SK-N-SH treated with all-trans-retinoic acid at 6 μM for 48 hours (cell line): ENCODE measurements at regions not wholly inside any gene's neighbourhood (a gene's known extent, or its start where the extent isn't known, plus 50 kb on each side); places are given as distances from the start of the nearest gene placed in this dataset.
"Not testable (repeated sequence)": the region's sequence is repeated elsewhere in the genome, so short reads cannot be mapped to it uniquely, and the experiment has no call there.

Source experiments
- ATAC-seq: fragments of 200-7000 bp; cut with Tn5 transposase; 3 replicates; pipeline ENCODE4 v1.9.1; 2020; ENCODE audit warnings: mild to moderate bottlenecking, moderate library complexity
- BACH2 ChIP-seq: fragments of 250-450 bp; sonication (Bioruptor Pico); IDR thresholded peaks from 2 replicates; pipeline ENCODE4 v1.9.0; 2021; ENCODE audit warnings: mild to moderate bottlenecking, borderline replicate concordance
- CREB5 ChIP-seq: fragments of 250-450 bp; sonication (Bioruptor Pico); IDR thresholded peaks from 2 replicates; pipeline ENCODE4 v1.5.1; 2020; ENCODE audit warnings: low read depth, mild to moderate bottlenecking, moderate library complexity
- CSDC2 ChIP-seq: fragments of 250-450 bp; sonication (Bioruptor Pico); IDR thresholded peaks from 2 replicates; pipeline ENCODE4 v1.5.0; 2020; ENCODE audit warnings: mild to moderate bottlenecking, moderate library complexity
- CSRNP3 ChIP-seq: fragments of 250-450 bp; sonication (Bioruptor Pico); IDR thresholded peaks from 2 replicates; pipeline ENCODE4 v1.5.1; 2021; ENCODE audit warnings: mild to moderate bottlenecking, moderate library complexity
- ESRRG ChIP-seq: fragments of 250-450 bp; sonication (Bioruptor Pico); IDR thresholded peaks from 2 replicates; pipeline ENCODE4 v1.6.1; 2021; ENCODE audit warnings: mild to moderate bottlenecking
- GLIS3 ChIP-seq: fragments of 250-450 bp; sonication (Bioruptor Pico); IDR thresholded peaks from 2 replicates; pipeline ENCODE4 v1.5.0; 2020; ENCODE audit warnings: mild to moderate bottlenecking, moderate library complexity
- ISL1 ChIP-seq: fragments of 250-450 bp; sonication (Bioruptor Pico); IDR thresholded peaks from 2 replicates; pipeline ENCODE4 v2.1.2; 2022; ENCODE audit warnings: mild to moderate bottlenecking, moderate library complexity
- OSR1 ChIP-seq: fragments of 250-450 bp; sonication (Bioruptor Pico); IDR thresholded peaks from 2 replicates; pipeline ENCODE4 v1.8.0; 2022; ENCODE audit warnings: moderate library complexity, mild to moderate bottlenecking, inconsistent platforms
- POU6F1 ChIP-seq: fragments of 250-450 bp; sonication (Bioruptor Pico); IDR thresholded peaks from 2 replicates; pipeline ENCODE4 v1.8.0; 2021; ENCODE audit warnings: low read depth, mild to moderate bottlenecking, moderate library complexity, borderline replicate concordance
- PPARA ChIP-seq: fragments of 250-450 bp; sonication (Bioruptor Pico); IDR thresholded peaks from 2 replicates; pipeline ENCODE4 v1.5.0; 2020; ENCODE audit warnings: mild to moderate bottlenecking, borderline replicate concordance
- SNAI2 ChIP-seq: fragments of 250-450 bp; sonication (Bioruptor Pico); IDR thresholded peaks from 2 replicates; pipeline ENCODE4 v1.5.0; 2020; ENCODE audit warnings: mild to moderate bottlenecking, moderate library complexity
- TCF4 ChIP-seq: fragments of 250-450 bp; sonication (Bioruptor Pico); IDR thresholded peaks from 2 replicates; pipeline ENCODE4 v1.8.0; 2021; ENCODE audit warnings: mild to moderate bottlenecking, moderate library complexity, borderline replicate concordance
- TOX ChIP-seq: fragments of 250-450 bp; sonication (Bioruptor Pico); IDR thresholded peaks from 2 replicates; pipeline ENCODE4 v1.8.0; 2021; ENCODE audit warnings: mild to moderate bottlenecking, moderate library complexity, borderline replicate concordance
- TSHZ2 ChIP-seq: fragments of 250-450 bp; sonication (Bioruptor Pico); IDR thresholded peaks from 2 replicates; pipeline ENCODE4 v1.5.0; 2020; ENCODE audit warnings: mild to moderate bottlenecking, moderate library complexity
- ZC3H10 ChIP-seq: fragments of 250-450 bp; sonication (Bioruptor Pico); IDR thresholded peaks from 2 replicates; pipeline ENCODE4 v1.5.1; 2021; ENCODE audit warnings: mild to moderate bottlenecking, moderate library complexity
- ZFP3 ChIP-seq: fragments of 250-450 bp; sonication (Bioruptor Pico); IDR thresholded peaks from 2 replicates; pipeline ENCODE4 v1.5.0; 2020; ENCODE audit warnings: mild to moderate bottlenecking, moderate library complexity
- ZNF565 ChIP-seq: fragments of 450-650 bp; formaldehyde crosslinking; conservative IDR thresholded peaks from 2 replicates; pipeline ENCODE4 v1.5.0; 2020; ENCODE audit warnings: low read depth, mild to moderate bottlenecking, moderate library complexity
- ZNF70 ChIP-seq: fragments of 450-650 bp; formaldehyde crosslinking; IDR thresholded peaks from 2 replicates; pipeline ENCODE4 v1.5.0; 2020; ENCODE audit warnings: mild to moderate bottlenecking, moderate library complexity

- no peak for TF ChIP-seq TSHZ2 (CRISPR knock-in tag)
- TF ChIP-seq TOX (CRISPR knock-in tag) = no peak
- TF ChIP-seq PPARA = no peak
Observed at GRCh38 chr17:74128456-74129211, 74.8 kb upstream of the RPL38 start (continued).

- ATAC-seq = not testable (repeated sequence)
Observed at GRCh38 chr17:74129800-74130199, 73.7 kb upstream of the RPL38 start.

- TF ChIP-seq TOX (CRISPR knock-in tag) (no peak), CREB5 (CRISPR knock-in tag) (no peak), SNAI2 (no peak), BACH2 (CRISPR knock-in tag) (no peak), ISL1 (CRISPR knock-in tag) (no peak), ESRRG (CRISPR knock-in tag) (no peak), CSDC2 (CRISPR knock-in tag) (no peak), CSRNP3 (CRISPR knock-in tag) (no peak), PPARA (no peak), POU6F1 (CRISPR knock-in tag) (no peak), GLIS3 (no peak), ZNF565 (CRISPR knock-in tag) (no peak), TSHZ2 (CRISPR knock-in tag) (no peak), ZNF70 (CRISPR knock-in tag) (no peak), OSR1 (CRISPR knock-in tag) (no peak), ZC3H10 (no peak)
- TF ChIP-seq, all 23 proteins: peak for 0
- ATAC-seq = no peak
Observed at GRCh38 chr17:74130276-74130675, 73.2 kb upstream of the RPL38 start.

GRCh38 chr17:74130841-74131240, 72.6 kb upstream of the RPL38 start:
- TF ChIP-seq ZFP3 (CRISPR knock-in tag) = no peak
- TF ChIP-seq TCF4 (CRISPR knock-in tag) = no peak
- TF ChIP-seq OSR1 (CRISPR knock-in tag) = no peak
- no peak for ATAC-seq
